ENCODE measurements at regions not wholly inside any gene's neighbourhood (a gene's known extent, or its start where the extent isn't known, plus 50 kb on each side); places are given as distances from the start of the nearest gene placed in this dataset.
"Not testable (repeated sequence)": the region's sequence is repeated elsewhere in the genome, so short reads cannot be mapped to it uniquely, and the experiment has no call there.

DNA sequence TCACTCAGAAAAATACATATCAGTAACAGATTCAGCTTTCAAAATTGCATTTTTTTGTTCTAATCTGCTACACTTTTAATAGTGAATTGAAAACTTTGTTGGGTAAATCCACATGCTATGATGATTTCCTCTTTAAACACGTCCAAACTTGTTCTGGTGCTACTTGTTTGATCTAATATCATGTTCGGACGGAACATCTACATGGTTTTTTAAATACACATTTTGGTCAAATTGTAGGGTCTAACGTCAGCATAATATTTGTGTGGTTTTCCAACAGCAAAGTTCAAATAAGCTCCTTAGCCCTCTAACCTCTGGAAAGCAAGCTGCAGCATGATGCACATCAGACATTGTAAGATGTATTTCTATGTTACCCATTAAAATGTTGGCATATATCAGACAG lies 98.5 kb upstream of the OSTN start:
- Histone ChIP-seq H3K36me3 (ENCODE audit: control insufficient read depth, insufficient read depth, low read length) (no peaks in the 10 kb centered on the region), H3K27me3 (ENCODE audit: control insufficient read depth, insufficient read depth, low read length) (no peaks in the 10 kb centered on the region), H3K4me3 (ENCODE audit: low read depth, low read length) (no peak overlapping the region)
- FAIRE-seq (no peak), DNase-seq (ENCODE audit: low read depth) (peak; percentile 91)
- TF ChIP-seq, protein P1, sequence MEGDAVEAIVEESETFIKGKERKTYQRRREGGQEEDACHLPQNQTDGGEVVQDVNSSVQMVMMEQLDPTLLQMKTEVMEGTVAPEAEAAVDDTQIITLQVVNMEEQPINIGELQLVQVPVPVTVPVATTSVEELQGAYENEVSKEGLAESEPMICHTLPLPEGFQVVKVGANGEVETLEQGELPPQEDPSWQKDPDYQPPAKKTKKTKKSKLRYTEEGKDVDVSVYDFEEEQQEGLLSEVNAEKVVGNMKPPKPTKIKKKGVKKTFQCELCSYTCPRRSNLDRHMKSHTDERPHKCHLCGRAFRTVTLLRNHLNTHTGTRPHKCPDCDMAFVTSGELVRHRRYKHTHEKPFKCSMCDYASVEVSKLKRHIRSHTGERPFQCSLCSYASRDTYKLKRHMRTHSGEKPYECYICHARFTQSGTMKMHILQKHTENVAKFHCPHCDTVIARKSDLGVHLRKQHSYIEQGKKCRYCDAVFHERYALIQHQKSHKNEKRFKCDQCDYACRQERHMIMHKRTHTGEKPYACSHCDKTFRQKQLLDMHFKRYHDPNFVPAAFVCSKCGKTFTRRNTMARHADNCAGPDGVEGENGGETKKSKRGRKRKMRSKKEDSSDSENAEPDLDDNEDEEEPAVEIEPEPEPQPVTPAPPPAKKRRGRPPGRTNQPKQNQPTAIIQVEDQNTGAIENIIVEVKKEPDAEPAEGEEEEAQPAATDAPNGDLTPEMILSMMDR (IDR thresholded peaks at IDR 0.05; ENCODE audit: insufficient read depth, low read length, severe bottlenecking): no peak

DNA sequence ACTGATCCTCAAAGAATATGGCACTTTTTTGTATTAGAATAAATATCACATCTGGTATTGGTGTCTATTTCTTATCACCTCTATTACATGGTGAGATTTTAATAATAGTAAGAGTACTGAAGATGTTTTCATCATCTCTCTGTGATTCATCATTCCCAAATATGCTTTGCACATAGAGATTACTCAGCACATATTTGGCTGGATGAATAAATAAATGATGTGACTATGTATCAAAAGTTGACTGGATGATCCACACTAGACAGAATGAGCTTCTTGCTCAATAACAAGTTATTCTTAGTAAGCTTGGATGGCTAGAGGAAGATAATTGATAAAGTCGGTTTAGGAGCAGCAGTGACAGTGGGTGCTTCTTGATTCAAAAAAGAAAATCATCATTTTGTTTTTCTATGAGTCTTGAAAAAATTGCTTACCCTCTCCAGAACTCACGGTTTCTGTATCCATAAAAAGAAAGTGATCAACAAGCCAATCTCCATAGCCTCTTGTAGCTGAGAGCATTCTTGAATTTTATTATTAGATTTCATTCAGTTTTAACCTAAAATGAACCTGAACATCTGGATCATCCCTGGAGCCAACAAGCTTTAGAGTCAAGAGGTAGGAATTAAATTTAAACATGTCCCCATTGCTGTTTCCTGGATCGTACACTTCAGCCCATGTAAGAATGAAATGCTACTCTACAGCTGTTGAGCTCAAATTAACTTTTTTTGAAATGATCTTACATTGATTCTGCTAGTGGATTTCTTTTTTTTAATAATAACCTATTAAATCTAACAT lies 104.8 kb upstream of the OSTN start:
- DNase-seq (ENCODE audit: low read depth) (peak; percentile 97), FAIRE-seq (no peak)
- no peaks in the 10 kb centered on the region for H3K27me3 ChIP-seq (ENCODE audit: control insufficient read depth, insufficient read depth, low read length)
- no peak overlapping the region for H3K4me3 ChIP-seq (ENCODE audit: low read depth, low read length)
- TF ChIP-seq, protein P1 (IDR thresholded peaks at IDR 0.05; ENCODE audit: insufficient read depth, low read length, severe bottlenecking): no peak
- no peaks in the 10 kb centered on the region for H3K36me3 ChIP-seq (ENCODE audit: control insufficient read depth, insufficient read depth, low read length)

DNA sequence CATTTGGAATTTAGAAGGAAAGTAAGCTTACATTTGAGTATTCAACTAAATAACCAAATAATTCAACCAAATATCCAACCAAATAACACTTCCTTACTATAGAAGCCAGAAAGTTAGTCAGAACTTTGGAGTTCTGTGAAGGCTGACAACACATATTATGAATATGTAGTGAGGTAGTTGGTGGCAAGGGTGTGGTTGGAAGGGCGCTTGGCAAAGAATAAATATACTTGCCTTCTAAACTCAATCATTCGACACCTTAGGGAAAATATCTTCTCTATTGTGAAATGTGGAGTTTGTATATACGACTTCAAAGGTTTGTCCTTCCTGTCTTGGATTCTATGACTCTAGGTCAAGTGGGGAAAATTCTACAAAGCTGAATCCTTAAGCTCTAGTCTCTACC lies 111.7 kb upstream of the OSTN start:
- DNase-seq (ENCODE audit: low read depth) (peak; percentile 76), FAIRE-seq (no peak)
- TF ChIP-seq, protein P1 (IDR thresholded peaks at IDR 0.05; ENCODE audit: insufficient read depth, low read length, severe bottlenecking): no peak
- H3K4me3 ChIP-seq (ENCODE audit: low read depth, low read length): no peak overlapping the region
- H3K27me3 ChIP-seq (ENCODE audit: control insufficient read depth, insufficient read depth, low read length): no peaks in the 10 kb centered on the region
- H3K36me3 ChIP-seq (ENCODE audit: control insufficient read depth, insufficient read depth, low read length): no peaks in the 10 kb centered on the region

DNA sequence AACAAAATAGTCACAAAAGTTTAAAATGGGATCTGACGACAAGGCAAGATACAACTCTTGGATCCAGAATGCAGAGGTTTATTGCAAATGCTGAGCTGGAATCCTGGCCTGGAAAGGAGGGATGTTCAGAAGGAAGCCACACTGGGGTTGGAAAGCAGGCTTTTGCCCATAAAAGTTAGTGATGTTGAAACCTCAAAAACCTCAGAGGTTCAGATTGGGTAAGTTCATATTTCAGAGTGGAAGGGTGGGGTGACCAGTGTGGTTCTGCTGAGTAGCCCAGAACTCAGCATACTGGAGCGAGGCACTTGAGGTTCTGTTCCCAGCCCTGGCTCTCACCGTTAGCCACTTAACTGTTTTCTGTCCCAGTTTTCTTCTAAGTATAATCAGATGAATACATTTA lies 114.0 kb upstream of the OSTN start:
- H3K4me3 ChIP-seq (ENCODE audit: low read depth, low read length): no peak overlapping the region
- no peak for FAIRE-seq
- DNase-seq (ENCODE audit: low read depth): no peak
- no peaks in the 10 kb centered on the region for H3K36me3 ChIP-seq (ENCODE audit: control insufficient read depth, insufficient read depth, low read length)
- TF ChIP-seq, protein P1 (IDR thresholded peaks at IDR 0.05; ENCODE audit: insufficient read depth, low read length, severe bottlenecking): no peak
- no peaks in the 10 kb centered on the region for H3K27me3 ChIP-seq (ENCODE audit: control insufficient read depth, insufficient read depth, low read length)

DNA sequence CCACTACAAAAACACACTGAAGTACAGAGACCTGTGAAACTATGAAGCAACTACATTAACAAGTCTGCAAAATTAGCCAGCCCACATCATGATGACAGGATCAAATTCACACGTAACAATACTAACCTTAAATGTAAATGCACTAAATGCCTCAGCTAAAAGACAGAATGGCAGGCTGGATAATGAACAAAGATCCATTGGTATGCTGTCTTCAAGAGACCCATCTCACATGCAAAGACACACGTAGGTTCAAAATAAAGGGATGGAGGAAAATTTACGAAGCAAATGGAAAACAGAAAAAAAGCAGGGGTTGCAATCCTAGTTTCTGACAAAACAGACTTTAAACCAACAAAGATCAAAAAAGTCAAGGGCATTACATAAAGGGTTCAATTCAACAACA lies 120.1 kb upstream of the OSTN start:
- H3K4me3 ChIP-seq (ENCODE audit: low read depth, low read length); H3K27me3 ChIP-seq (ENCODE audit: control insufficient read depth, insufficient read depth, low read length); DNase-seq (ENCODE audit: low read depth); H3K36me3 ChIP-seq (ENCODE audit: control insufficient read depth, insufficient read depth, low read length); FAIRE-seq: not testable (repeated sequence)

DNA sequence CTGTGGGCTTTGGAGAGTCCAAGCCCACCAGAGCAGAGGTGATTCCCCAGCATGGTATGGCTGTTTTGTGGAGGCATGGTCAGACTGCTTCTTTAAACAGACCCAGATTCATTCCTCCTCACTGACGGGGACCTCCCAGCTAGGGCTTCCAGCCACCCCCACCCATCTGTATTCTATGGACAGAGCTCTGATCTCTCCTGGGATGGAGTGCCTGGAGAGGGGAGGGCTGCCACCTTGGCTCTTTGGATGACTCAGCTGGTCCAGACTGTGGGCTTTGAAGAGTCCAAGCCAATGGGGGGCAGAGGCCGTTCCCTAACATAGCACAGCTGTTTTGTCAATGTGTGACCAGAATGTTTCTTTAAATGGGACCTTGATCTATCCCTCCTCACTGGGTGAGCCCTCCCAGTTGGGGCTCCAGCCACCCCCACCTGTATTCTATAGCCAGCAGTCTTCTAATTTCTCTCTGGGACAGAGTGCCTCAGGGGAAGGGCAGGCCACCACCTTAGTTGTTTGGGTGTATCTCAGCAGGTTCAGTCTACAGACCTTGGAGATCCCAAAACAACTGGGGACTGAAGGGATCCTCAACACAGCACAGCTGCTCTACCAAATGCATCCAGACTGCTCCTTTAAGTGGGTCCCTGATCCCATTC lies 122.0 kb upstream of the OSTN start:
- FAIRE-seq: peak; percentile 18
- Histone ChIP-seq H3K4me3 (ENCODE audit: low read depth, low read length) (no peak overlapping the region), H3K27me3 (ENCODE audit: control insufficient read depth, insufficient read depth, low read length) (no peaks in the 10 kb centered on the region), H3K36me3 (ENCODE audit: control insufficient read depth, insufficient read depth, low read length) (no peaks in the 10 kb centered on the region)
- TF ChIP-seq, protein P1 (IDR thresholded peaks at IDR 0.05; ENCODE audit: insufficient read depth, low read length, severe bottlenecking): no peak
- no peak for DNase-seq (ENCODE audit: low read depth)
